ENCODE measurements at regions not wholly inside any gene's neighbourhood (a gene's known extent, or its start where the extent isn't known, plus 50 kb on each side); places are given as distances from the start of the nearest gene placed in this dataset.
"Not testable (repeated sequence)": the region's sequence is repeated elsewhere in the genome, so short reads cannot be mapped to it uniquely, and the experiment has no call there.

DNA sequence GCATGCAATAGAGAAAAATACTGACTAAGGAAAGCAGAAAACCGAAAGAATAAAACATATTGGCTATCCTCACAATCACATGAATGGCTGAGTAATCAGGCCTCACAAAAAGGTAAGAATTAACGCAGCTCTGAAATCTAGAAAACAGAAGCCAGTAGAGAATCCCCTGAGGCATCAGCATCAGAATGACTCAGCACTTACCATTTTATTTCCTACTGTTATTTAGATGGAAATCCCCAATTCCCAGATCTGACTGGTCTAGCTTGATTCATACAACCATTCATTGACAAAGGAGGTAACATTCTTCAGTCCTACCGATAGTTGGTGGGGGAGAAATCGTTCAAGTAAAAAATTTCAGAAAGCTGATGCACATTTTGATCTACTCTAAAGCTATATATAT, 1408.4 kb upstream of the WWC1 start:
- H3K9me3 ChIP-seq (ENCODE audit: low read length): no peaks in the 10 kb centered on the region
- H3K27me3 ChIP-seq (ENCODE audit: insufficient read depth, low read length): no peaks in the 10 kb centered on the region
- no peak overlapping the region for H2AFZ ChIP-seq (ENCODE audit: low read depth, low read length)
- no peak overlapping the region for H3K4me3 ChIP-seq (ENCODE audit: low read length)
- H3K4me1 ChIP-seq (ENCODE audit: insufficient read depth, low read length): peaks cover 4% of the 10 kb centered on the region
- no peaks in the 10 kb centered on the region for H3K36me3 ChIP-seq (ENCODE audit: insufficient read depth, low read length)

DNA sequence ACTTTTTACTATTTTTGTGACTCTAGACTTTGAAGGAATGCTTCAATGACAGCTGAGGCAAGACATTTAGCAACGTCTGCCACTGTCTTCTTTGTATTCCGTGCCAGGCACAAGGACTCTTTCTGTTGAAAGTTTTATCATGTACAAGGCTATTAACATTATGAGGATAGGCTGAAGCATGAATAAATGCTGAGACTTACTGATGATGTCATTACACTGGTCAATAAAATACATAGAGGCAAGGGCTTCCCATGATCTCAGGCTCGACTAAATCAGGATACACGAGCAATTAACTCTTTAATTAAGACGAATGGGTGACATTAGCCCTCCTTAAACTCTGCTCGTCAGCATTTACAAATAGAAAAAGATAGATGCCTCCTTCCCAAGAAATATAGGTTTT, 1393.3 kb upstream of the WWC1 start:
- no peaks in the 10 kb centered on the region for H3K36me3 ChIP-seq (ENCODE audit: insufficient read depth, low read length)
- no peaks in the 10 kb centered on the region for H3K27me3 ChIP-seq (ENCODE audit: insufficient read depth, low read length)
- no peaks in the 10 kb centered on the region for H3K9me3 ChIP-seq (ENCODE audit: low read length)
- H3K4me1 ChIP-seq (ENCODE audit: insufficient read depth, low read length): peaks cover 10% of the 10 kb centered on the region
- no peak overlapping the region for H3K4me3 ChIP-seq (ENCODE audit: low read length)
- H2AFZ ChIP-seq (ENCODE audit: low read depth, low read length): no peak overlapping the region

DNA sequence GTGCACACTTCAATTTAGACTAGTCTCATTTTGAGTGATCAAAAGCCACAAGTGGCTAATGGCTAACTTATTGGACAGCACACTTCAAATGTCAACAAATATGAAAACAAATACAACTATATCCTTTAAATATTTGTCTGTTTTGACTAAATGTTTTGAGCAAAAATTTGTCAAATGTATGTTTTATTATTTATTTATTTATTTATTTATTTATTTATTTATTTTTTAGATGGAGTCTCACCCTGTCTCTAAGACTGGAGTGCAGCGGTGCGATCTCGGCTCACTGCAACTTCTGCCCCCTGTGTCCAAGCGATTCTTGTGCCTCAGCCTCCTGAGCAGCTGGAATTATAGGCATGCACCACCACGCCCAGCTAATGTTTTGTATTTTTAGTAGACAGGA, 1392.1 kb upstream of the WWC1 start:
- Histone ChIP-seq H3K36me3 (ENCODE audit: insufficient read depth, low read length) (no peaks in the 10 kb centered on the region), H3K4me3 (ENCODE audit: low read length) (no peak overlapping the region), H2AFZ (ENCODE audit: low read depth, low read length) (no peak overlapping the region), H3K27me3 (ENCODE audit: insufficient read depth, low read length) (no peaks in the 10 kb centered on the region), H3K4me1 (ENCODE audit: insufficient read depth, low read length) (peaks cover 10% of the 10 kb centered on the region), H3K9me3 (ENCODE audit: low read length) (no peaks in the 10 kb centered on the region)

DNA sequence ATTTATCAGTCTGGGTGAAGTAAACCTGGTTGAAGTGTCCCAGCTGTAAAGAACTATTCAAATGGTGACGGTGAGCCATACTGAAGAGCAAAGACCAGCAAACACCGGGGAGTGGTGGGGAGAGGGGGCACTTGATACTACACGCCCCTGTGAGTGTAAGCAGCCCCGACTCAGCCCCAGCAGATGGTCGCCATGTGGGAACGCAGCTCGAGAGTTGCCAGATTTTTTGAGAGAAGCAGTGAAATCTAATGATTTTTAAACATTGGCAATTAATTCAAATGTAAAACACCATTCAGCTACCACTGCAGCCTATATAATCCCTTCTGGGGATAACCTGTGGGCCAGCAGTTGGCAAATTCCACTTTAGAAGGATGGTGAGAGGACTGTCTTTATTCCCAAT, 1386.9 kb upstream of the WWC1 start:
- Histone ChIP-seq H3K36me3 (ENCODE audit: insufficient read depth, low read length) (no peaks in the 10 kb centered on the region), H3K4me3 (ENCODE audit: low read length) (no peak overlapping the region), H3K9me3 (ENCODE audit: low read length) (no peaks in the 10 kb centered on the region), H2AFZ (ENCODE audit: low read depth, low read length) (no peak overlapping the region), H3K27me3 (ENCODE audit: insufficient read depth, low read length) (no peaks in the 10 kb centered on the region), H3K4me1 (ENCODE audit: insufficient read depth, low read length) (no peaks in the 10 kb centered on the region)

DNA sequence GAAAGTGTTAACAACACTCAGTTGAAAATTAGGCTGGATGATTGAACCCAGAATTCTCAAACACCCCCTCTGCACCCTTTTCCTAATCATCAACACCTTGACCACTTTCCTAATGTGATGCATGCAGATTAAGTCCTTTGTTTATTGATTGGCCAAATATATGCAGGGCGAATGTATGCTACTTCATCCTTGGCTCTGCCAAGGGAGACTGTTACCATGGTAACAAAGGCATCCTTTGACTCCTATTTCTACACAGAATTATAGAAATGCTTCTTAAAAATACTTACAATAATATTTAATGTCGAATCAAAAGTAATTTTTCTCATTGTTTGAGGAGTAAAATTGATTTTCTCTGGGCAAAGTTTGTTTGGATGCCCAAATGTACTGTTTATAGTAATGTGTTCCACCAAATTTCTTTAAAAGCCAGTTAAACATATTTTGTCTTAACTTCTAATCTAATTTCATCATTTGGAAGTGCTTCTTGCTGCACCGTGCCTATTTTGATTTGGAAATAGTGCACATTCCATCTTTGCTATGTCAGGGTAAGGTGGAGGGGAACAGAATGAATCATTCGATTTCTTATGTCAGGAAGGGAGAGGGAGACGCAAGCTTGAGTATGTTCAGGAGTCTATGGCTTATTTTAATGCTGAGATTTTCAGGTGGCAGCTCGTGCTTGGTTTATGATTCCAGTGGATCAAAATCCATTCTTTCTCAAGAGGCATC, 1384.3 kb upstream of the WWC1 start:
- Histone ChIP-seq H3K27me3 (ENCODE audit: insufficient read depth, low read length) (no peaks in the 10 kb centered on the region), H3K36me3 (ENCODE audit: insufficient read depth, low read length) (no peaks in the 10 kb centered on the region), H3K4me1 (ENCODE audit: insufficient read depth, low read length) (no peaks in the 10 kb centered on the region), H3K9me3 (ENCODE audit: low read length) (no peaks in the 10 kb centered on the region), H2AFZ (ENCODE audit: low read depth, low read length) (no peak overlapping the region), H3K4me3 (ENCODE audit: low read length) (no peak overlapping the region)

DNA sequence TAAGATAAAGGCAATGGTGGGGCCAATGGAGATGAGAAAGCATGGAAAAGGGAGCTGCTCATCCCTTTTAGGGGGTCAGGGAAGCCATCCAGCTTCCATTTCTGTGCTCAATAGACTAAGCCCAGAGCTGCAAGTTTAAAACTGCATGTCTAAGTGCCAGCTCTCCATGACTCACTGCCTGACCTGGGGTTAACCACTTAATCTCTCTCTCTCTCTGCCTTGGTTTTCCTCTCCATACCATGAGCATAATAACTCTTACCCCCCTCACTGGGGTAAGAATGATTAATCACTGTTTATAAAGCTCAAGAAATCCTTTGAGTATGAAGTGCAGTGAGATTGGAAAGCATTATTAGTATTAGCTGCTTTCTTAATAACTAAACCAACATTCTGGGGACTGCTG, 1382.4 kb upstream of the WWC1 start:
- Histone ChIP-seq H3K27me3 (ENCODE audit: insufficient read depth, low read length) (no peaks in the 10 kb centered on the region), H3K4me1 (ENCODE audit: insufficient read depth, low read length) (no peaks in the 10 kb centered on the region), H2AFZ (ENCODE audit: low read depth, low read length) (no peak overlapping the region), H3K4me3 (ENCODE audit: low read length) (no peak overlapping the region), H3K9me3 (ENCODE audit: low read length) (no peaks in the 10 kb centered on the region), H3K36me3 (ENCODE audit: insufficient read depth, low read length) (no peaks in the 10 kb centered on the region)

DNA sequence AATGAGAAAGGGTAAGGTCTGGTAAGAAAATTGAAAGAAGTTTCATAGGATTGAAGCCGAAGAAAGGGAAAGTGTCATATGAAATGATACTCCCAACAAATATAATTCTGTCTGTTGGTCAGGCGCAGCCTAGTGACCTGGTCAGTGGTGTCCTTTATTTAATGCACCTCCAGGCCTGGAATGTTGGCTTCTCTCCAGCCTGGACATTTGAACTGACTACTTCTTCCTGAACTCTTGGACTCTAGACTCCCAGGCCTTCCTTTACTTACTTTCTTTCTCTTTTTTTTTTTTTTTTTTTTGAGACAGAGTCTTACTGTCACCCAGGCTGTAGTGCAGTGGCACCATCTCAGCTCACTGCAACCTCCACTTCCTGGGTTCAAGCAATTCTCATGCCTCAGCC, 1381.5 kb upstream of the WWC1 start:
- Histone ChIP-seq H3K4me1 (ENCODE audit: insufficient read depth, low read length) (no peaks in the 10 kb centered on the region), H3K27me3 (ENCODE audit: insufficient read depth, low read length) (no peaks in the 10 kb centered on the region), H3K36me3 (ENCODE audit: insufficient read depth, low read length) (no peaks in the 10 kb centered on the region), H3K9me3 (ENCODE audit: low read length) (no peaks in the 10 kb centered on the region), H2AFZ (ENCODE audit: low read depth, low read length) (no peak overlapping the region), H3K4me3 (ENCODE audit: low read length) (no peak overlapping the region)

DNA sequence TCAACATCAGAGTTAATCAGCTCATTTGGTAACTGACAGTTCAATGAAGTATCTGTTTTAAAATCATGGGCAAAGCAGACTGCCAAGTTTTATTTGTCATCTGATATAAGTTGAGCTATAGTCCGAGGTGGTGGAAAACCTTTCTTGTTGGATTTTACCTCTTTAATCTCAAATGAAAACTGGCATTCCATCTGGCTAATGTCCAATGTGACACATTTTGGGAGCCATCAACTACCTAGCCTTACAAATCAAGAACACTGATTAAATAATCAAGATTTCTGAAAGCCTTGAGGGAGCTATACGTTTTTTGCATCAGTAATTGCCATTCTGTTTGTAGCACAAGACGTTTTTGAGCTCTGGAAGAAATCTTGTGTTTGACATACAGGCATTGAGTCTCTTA, 1380.5 kb upstream of the WWC1 start:
- no peaks in the 10 kb centered on the region for H3K4me1 ChIP-seq (ENCODE audit: insufficient read depth, low read length)
- no peak overlapping the region for H3K4me3 ChIP-seq (ENCODE audit: low read length)
- H3K36me3 ChIP-seq (ENCODE audit: insufficient read depth, low read length): no peaks in the 10 kb centered on the region
- no peaks in the 10 kb centered on the region for H3K9me3 ChIP-seq (ENCODE audit: low read length)
- H3K27me3 ChIP-seq (ENCODE audit: insufficient read depth, low read length): no peaks in the 10 kb centered on the region
- no peak overlapping the region for H2AFZ ChIP-seq (ENCODE audit: low read depth, low read length)

DNA sequence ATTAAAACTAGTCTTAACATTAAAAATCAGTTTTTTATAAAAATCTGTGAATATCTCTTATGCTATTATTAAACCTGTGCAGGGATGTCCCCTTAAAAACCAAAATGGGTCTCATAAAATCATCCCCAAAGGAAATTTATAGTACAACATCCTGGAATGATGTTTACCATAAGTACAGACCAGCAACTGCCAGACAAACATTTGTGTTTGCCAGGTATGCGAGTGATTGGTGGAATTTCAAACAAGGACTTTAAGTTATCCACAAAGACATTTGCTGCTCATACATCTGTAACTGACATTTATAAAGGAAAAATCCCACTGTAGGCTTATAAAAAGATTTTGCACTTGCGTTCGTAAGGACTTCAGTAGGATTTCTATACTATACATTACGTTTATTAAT, 1375.4 kb upstream of the WWC1 start:
- no peaks in the 10 kb centered on the region for H3K36me3 ChIP-seq (ENCODE audit: insufficient read depth, low read length)

DNA sequence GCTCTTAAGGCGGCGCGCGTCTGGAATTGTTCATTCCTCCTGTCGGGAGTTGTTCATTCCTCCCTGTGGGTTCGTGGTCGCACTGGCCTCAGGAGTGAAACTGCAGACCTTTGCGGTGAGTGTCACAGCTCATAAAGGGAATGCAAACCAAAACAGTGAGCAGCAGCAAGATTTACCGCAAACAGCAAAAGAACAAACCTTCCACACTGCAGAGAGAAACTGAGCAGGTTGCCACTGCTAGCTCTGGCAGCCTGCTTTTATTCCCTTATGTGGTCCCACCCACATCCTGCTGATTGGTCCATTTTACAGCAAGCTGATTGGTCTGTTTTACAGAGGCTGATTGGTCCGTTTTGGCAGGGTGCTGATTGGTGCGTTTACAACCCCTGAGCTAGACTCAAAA, 1365.3 kb upstream of the WWC1 start:
- no peak overlapping the region for H2AFZ ChIP-seq (ENCODE audit: low read depth, low read length)
- no peaks in the 10 kb centered on the region for H3K27me3 ChIP-seq (ENCODE audit: insufficient read depth, low read length)
- H3K4me1 ChIP-seq (ENCODE audit: insufficient read depth, low read length): no peaks in the 10 kb centered on the region
- no peaks in the 10 kb centered on the region for H3K36me3 ChIP-seq (ENCODE audit: insufficient read depth, low read length)
- H3K9me3 ChIP-seq (ENCODE audit: low read length): peaks cover 2% of the 10 kb centered on the region
- H3K4me3 ChIP-seq (ENCODE audit: low read length): no peak overlapping the region

More for the DNA sequence above, 1375.4 kb upstream of the WWC1 start:
- Histone ChIP-seq H3K9me3 (ENCODE audit: low read length) (peaks cover 2% of the 10 kb centered on the region), H2AFZ (ENCODE audit: low read depth, low read length) (no peak overlapping the region), H3K27me3 (ENCODE audit: insufficient read depth, low read length) (no peaks in the 10 kb centered on the region), H3K4me1 (ENCODE audit: insufficient read depth, low read length) (no peaks in the 10 kb centered on the region), H3K4me3 (ENCODE audit: low read length) (no peak overlapping the region)

DNA sequence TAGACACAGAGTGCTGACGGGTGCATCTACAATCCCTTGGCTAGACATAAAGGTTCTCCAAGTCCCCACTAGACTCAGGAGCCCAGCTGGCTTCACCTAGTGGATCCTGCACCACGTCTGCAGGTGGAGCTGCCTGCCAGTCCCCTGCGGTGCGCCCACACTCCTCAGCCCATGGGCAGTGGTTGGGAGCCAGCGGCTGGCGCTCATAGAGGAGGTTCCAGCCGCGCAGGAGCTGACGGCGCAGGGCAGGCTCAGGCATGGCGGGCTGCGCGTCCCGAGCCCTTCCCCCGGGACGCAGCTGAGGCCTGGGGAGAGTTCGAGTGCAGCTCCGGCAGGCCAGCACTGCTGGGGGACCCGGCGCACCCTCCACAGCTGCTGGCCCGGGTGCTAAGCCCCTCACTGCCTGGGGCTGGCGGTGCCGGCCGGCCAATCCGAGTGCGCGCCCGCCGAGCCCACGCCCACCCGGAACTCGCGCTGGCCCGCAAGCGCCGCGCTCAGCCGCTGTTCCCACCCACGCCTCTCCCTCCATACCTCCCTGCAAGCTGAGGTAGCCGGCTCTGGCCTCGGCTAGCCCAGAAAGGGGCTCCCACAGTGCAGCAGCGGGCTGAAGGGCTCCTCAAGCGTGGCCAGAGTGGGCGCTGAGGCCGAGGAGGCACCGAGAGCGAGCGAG, 1364.5 kb upstream of the WWC1 start:
- H3K27me3 ChIP-seq (ENCODE audit: insufficient read depth, low read length); H3K36me3 ChIP-seq (ENCODE audit: insufficient read depth, low read length); H3K9me3 ChIP-seq (ENCODE audit: low read length); H2AFZ ChIP-seq (ENCODE audit: low read depth, low read length); H3K4me1 ChIP-seq (ENCODE audit: insufficient read depth, low read length); H3K4me3 ChIP-seq (ENCODE audit: low read length): not testable (repeated sequence)

DNA sequence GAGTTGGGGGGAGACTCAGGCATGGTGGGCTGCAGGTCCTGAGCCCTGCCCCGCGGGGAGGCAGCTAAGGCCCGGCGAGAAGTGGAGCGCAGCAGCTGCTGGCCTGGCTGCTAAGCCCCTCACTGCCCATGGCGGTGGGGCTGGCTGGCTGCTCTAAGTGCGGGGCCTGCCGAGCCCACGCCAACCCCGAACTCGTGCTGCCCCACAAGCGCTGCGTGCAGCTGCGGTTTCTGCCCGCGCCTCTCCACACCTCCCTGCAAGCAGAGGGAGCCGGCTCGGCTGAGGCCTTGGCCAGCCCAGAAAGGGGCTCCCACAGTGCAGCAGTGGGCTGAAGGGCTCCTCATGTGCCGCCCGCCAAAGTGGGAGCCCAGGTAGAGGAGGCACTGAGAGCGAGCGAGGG, 1355.1 kb upstream of the WWC1 start:
- H3K9me3 ChIP-seq (ENCODE audit: low read length): no peaks in the 10 kb centered on the region

DNA sequence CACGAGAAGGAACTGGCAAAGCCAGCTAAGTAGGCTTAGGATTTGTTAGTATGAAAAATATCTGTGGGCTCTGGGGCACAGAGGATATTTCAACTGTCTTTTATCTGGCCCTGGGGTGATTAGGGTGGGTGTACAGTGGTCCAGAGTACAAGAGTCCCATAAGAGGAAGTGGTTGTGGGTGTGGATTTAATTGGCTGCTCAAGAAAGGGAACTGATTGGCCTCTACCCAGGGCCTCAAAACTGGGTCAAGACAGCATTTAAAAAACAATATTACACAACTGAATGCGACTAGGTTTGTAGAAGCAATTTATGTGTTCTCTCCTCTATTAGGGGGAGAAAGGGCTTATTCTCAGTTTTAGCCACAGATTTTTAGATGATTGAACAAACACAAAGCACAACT, 1353.4 kb upstream of the WWC1 start:
- H3K27me3 ChIP-seq (ENCODE audit: insufficient read depth, low read length): no peaks in the 10 kb centered on the region

More for the DNA sequence above, 1355.1 kb upstream of the WWC1 start:
- no peak overlapping the region for H2AFZ ChIP-seq (ENCODE audit: low read depth, low read length)
- H3K27me3 ChIP-seq (ENCODE audit: insufficient read depth, low read length): no peaks in the 10 kb centered on the region
- no peak overlapping the region for H3K4me3 ChIP-seq (ENCODE audit: low read length)
- no peaks in the 10 kb centered on the region for H3K4me1 ChIP-seq (ENCODE audit: insufficient read depth, low read length)
- no peaks in the 10 kb centered on the region for H3K36me3 ChIP-seq (ENCODE audit: insufficient read depth, low read length)

DNA sequence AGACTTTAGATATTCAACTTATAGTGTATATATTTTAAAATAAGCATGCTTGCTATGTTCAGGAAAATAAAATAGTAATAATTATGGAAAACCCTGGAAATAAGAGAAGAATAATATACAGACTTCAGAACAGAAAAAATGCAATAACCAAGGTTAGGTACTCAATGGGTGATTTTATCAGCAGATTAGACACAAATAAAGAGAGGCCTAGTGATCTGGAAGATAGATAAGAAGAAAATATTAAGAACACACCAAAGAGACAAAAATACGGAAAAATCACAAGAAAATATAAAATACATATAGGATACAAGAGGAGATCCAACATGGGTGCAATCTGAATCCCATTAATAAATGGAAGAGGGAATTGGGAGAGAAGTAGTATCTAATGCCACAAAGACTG, 1348.5 kb upstream of the WWC1 start:
- no peaks in the 10 kb centered on the region for H3K27me3 ChIP-seq (ENCODE audit: insufficient read depth, low read length)
- H3K4me3 ChIP-seq (ENCODE audit: low read length): no peak overlapping the region
- no peaks in the 10 kb centered on the region for H3K36me3 ChIP-seq (ENCODE audit: insufficient read depth, low read length)
- H3K4me1 ChIP-seq (ENCODE audit: insufficient read depth, low read length): no peaks in the 10 kb centered on the region
- H2AFZ ChIP-seq (ENCODE audit: low read depth, low read length): no peak overlapping the region
- no peaks in the 10 kb centered on the region for H3K9me3 ChIP-seq (ENCODE audit: low read length)

More for the DNA sequence above, 1353.4 kb upstream of the WWC1 start:
- Histone ChIP-seq H3K9me3 (ENCODE audit: low read length) (no peaks in the 10 kb centered on the region), H3K36me3 (ENCODE audit: insufficient read depth, low read length) (no peaks in the 10 kb centered on the region), H2AFZ (ENCODE audit: low read depth, low read length) (no peak overlapping the region), H3K4me3 (ENCODE audit: low read length) (no peak overlapping the region), H3K4me1 (ENCODE audit: insufficient read depth, low read length) (no peaks in the 10 kb centered on the region)

All from neuron (in vitro differentiated cells).